H1 (cell line): ENCODE measurements at regions not wholly inside any gene's neighbourhood (a gene's known extent, or its start where the extent isn't known, plus 50 kb on each side); places are given as distances from the start of the nearest gene placed in this dataset.

Experiments
- CTCF ChIA-PET: fragments of 300-600 bp; sonication (Branson Sonifier 250); formaldehyde crosslinking; loops from one replicate; lab custom pipeline; 2021; ENCODE audit not compliant: partially characterized antibody; lab: Charles Lee
- POLR2A ChIA-PET: fragments of 300-600 bp; sonication (Branson Sonifier 250); formaldehyde crosslinking; loops from one replicate; lab custom pipeline; 2021; ENCODE audit warnings: inconsistent platforms; ENCODE audit not compliant: partially characterized antibody; lab: Charles Lee
- DNase-seq, 2 experiments: peaks; one replicate each; pipeline versions ENCODE4 v3.0.0 to v3.0.0-alpha.2; 2010 to 2022; ENCODE audit warnings: low spot score in 2 of 2, low read depth in 1 of 2, mixed read lengths in 1 of 2
- FAIRE-seq: peaks from 2 replicates; lab custom pipeline; 2011; peaks lifted over from hg19 to GRCh38; lab: Jason Lieb, UNC
- H2AFZ ChIP-seq: 2 replicates; pipeline ENCODE4 v1.8.1; 2012; ENCODE audit warnings: low read length, inconsistent platforms
- H2AK5ac ChIP-seq: 2 replicates; pipeline ENCODE4 v1.6.1; 2013; ENCODE audit warnings: low read depth, low read length
- H2BK120ac ChIP-seq: replicated peaks from 2 replicates; pipeline ENCODE3; 2013; ENCODE audit warnings: low read depth, low read length, inconsistent platforms
- H2BK12ac ChIP-seq: 2 replicates; pipeline ENCODE4 v1.6.1; 2013; ENCODE audit warnings: low read depth, low read length
- H2BK15ac ChIP-seq: 2 replicates; pipeline ENCODE4 v1.6.1; 2013; ENCODE audit warnings: low read length
- H2BK20ac ChIP-seq: 2 replicates; pipeline ENCODE4 v1.6.1; 2013; ENCODE audit warnings: low read length
- H2BK5ac ChIP-seq: 2 replicates; pipeline ENCODE4 v1.6.1; 2013; ENCODE audit warnings: low read depth, low read length
- H3K14ac ChIP-seq: 2 replicates; pipeline ENCODE4 v1.6.1; 2013; ENCODE audit warnings: inconsistent platforms; ENCODE audit not compliant: insufficient read length
- H3K18ac ChIP-seq: 2 replicates; pipeline ENCODE4 v1.6.1; 2013; ENCODE audit warnings: low read length; ENCODE audit errors: extremely low read depth
- H3K23ac ChIP-seq: 2 replicates; pipeline ENCODE4 v1.6.1; 2013; ENCODE audit warnings: inconsistent platforms; ENCODE audit not compliant: insufficient read length
- H3K23me2 ChIP-seq: 2 replicates; pipeline ENCODE4 v1.6.1; 2013; ENCODE audit warnings: low read depth, low read length
- H3K27ac ChIP-seq: 2 replicates; pipeline ENCODE4 v1.6.1; 2011; ENCODE audit warnings: low read depth, low read length, inconsistent platforms
- H3K27me3 ChIP-seq, 4 experiments: replicated peaks in 1 of 4; 1 replicate in 1 of 4; 2 replicates in 3 of 4; pipeline versions ENCODE4 v1.6.1 to v1.8.1; 2011 to 2013; ENCODE audit warnings: low read length in 3 of 4, mild to moderate bottlenecking in 3 of 4, inconsistent platforms in 2 of 4, mixed read lengths in 2 of 4, moderate library complexity in 1 of 4; ENCODE audit not compliant: control insufficient read depth in 3 of 4, insufficient read depth in 3 of 4; ENCODE audit errors: extremely low read depth in 1 of 4
- H3K36me3 ChIP-seq, 4 experiments: 2 replicates each; pipeline versions ENCODE4 v1.6.1 to v1.8.1; 2011 to 2013; ENCODE audit warnings: mild to moderate bottlenecking in 4 of 4, low read length in 3 of 4, moderate library complexity in 2 of 4, control low read depth in 1 of 4, inconsistent platforms in 1 of 4; ENCODE audit not compliant: insufficient read depth in 4 of 4, control insufficient read depth in 2 of 4
- H3K4ac ChIP-seq: replicated peaks from 2 replicates; pipeline ENCODE3; 2013; ENCODE audit warnings: low read length, low read depth, mixed read lengths, inconsistent platforms; ENCODE audit not compliant: insufficient read length
- H3K4me1 ChIP-seq, 4 experiments: replicated peaks in 1 of 4; 1 replicate in 1 of 4; 2 replicates in 3 of 4; pipeline versions ENCODE4 v1.6.1 to v1.8.1; 2011 to 2013; ENCODE audit warnings: low read length in 3 of 4, inconsistent platforms in 2 of 4, mixed read lengths in 1 of 4; ENCODE audit not compliant: insufficient read depth in 4 of 4, control insufficient read depth in 3 of 4
- H3K4me2 ChIP-seq, 2 experiments: 2 replicates each; pipeline versions ENCODE4 v1.6.1 to v1.8.1; 2011 to 2013; ENCODE audit warnings: low read depth in 2 of 2, low read length in 2 of 2, control low read depth in 1 of 2, inconsistent platforms in 1 of 2, mild to moderate bottlenecking in 1 of 2; ENCODE audit not compliant: insufficient read depth in 1 of 2
- H3K4me3 ChIP-seq, 4 experiments: fragments of 200-600, 300-600 bp in 1 of 4; sonication (generic), shearing (Covaris generic), sonication (Bioruptor Twin) in 1 of 4; 2 replicates each; pipeline versions ENCODE4 v1.5.1 to v1.8.1; 2011 to 2016; ENCODE audit warnings: low read length in 4 of 4, low read depth in 3 of 4, control low read depth in 2 of 4, inconsistent platforms in 2 of 4, mild to moderate bottlenecking in 2 of 4, mixed read lengths in 1 of 4, moderate library complexity in 1 of 4; ENCODE audit not compliant: insufficient read depth in 2 of 4; ENCODE audit errors: extremely low read depth in 1 of 4
- H3K56ac ChIP-seq: replicated peaks from 2 replicates; pipeline ENCODE3; 2013; ENCODE audit warnings: low read depth, mild to moderate bottlenecking, mixed read lengths, low read length, inconsistent platforms; ENCODE audit not compliant: insufficient read length
- H3K79me1 ChIP-seq: 2 replicates; pipeline ENCODE4 v1.6.1; 2013; ENCODE audit warnings: low read depth, low read length, control low read depth
- H3K79me2 ChIP-seq, 2 experiments: 2 replicates each; pipeline versions ENCODE4 v1.6.1 to v1.8.1; 2012 to 2013; ENCODE audit warnings: low read length in 2 of 2, mild to moderate bottlenecking in 2 of 2, inconsistent platforms in 1 of 2; ENCODE audit not compliant: insufficient read depth in 2 of 2, control insufficient read depth in 1 of 2
- H3K9ac ChIP-seq, 4 experiments: replicated peaks in 1 of 4; 1 replicate in 1 of 4; 2 replicates in 3 of 4; pipeline versions ENCODE4 v1.6.1 to v1.8.1; 2011 to 2013; ENCODE audit warnings: low read depth in 3 of 4, low read length in 3 of 4, control low read depth in 2 of 4, mild to moderate bottlenecking in 2 of 4, moderate library complexity in 2 of 4, inconsistent platforms in 1 of 4; ENCODE audit errors: extremely low read depth in 1 of 4
- H3K9me3 ChIP-seq, 2 experiments: 2 replicates each; pipeline versions ENCODE4 v1.6.1 to v1.8.1; 2012 to 2013; ENCODE audit warnings: mild to moderate bottlenecking in 2 of 2, moderate library complexity in 2 of 2, control low read depth in 1 of 2, inconsistent platforms in 1 of 2, low read depth in 1 of 2, low read length in 1 of 2, mixed read lengths in 1 of 2; ENCODE audit not compliant: insufficient read depth in 2 of 2
- H4K20me1 ChIP-seq, 2 experiments: replicated peaks in 1 of 2; 2 replicates each; pipeline versions ENCODE3 to v1.8.1; 2011 to 2013; ENCODE audit warnings: inconsistent platforms in 2 of 2, low read length in 2 of 2, mild to moderate bottlenecking in 1 of 2; ENCODE audit not compliant: insufficient read depth in 2 of 2, control insufficient read depth in 1 of 2
- H4K5ac ChIP-seq: 2 replicates; pipeline ENCODE4 v1.6.1; 2013; ENCODE audit warnings: low read length, low read depth, mixed read lengths, inconsistent platforms; ENCODE audit not compliant: insufficient read length
- H4K8ac ChIP-seq: 2 replicates; pipeline ENCODE4 v1.8.0; 2013; ENCODE audit warnings: mild to moderate bottlenecking, moderate library complexity, low read length, inconsistent platforms; ENCODE audit not compliant: insufficient read depth; ENCODE audit errors: extremely low read depth
- H4K91ac ChIP-seq: replicated peaks from 2 replicates; pipeline ENCODE3; 2013; ENCODE audit warnings: low read length, mixed read lengths, inconsistent platforms; ENCODE audit not compliant: insufficient read length
- CBX5 ChIP-seq: fragments of 300-800, 300-1000 bp; sonication (generic); IDR thresholded peaks from 2 replicates; pipeline ENCODE4 v1.7.1; 2016; ENCODE audit warnings: antibody characterized with exemption, low read length, low read depth
- CEBPB ChIP-seq: IDR thresholded peaks from 2 replicates; pipeline ENCODE4 v1.6.1; 2012; ENCODE audit warnings: low read depth, low read length
- RNF2 ChIP-seq: fragments of 200-900, 300-1000 bp; sonication (generic); IDR thresholded peaks from 2 replicates; pipeline ENCODE4 v1.7.1; 2016; ENCODE audit warnings: borderline replicate concordance, low read depth, mild to moderate bottlenecking, antibody characterized with exemption, low read length; ENCODE audit not compliant: poor library complexity, severe bottlenecking; ENCODE audit errors: missing control alignments
- SIRT6 ChIP-seq: IDR thresholded peaks from one replicate; pipeline ENCODE4 v1.7.1; 2012; ENCODE audit warnings: low read length, inconsistent platforms
- SP1 ChIP-seq: IDR thresholded peaks from 2 replicates; pipeline ENCODE4 v1.6.1; 2011; ENCODE audit warnings: low read depth, low read length
- SP2 ChIP-seq: IDR thresholded peaks from 2 replicates; pipeline ENCODE4 v1.6.1; 2012; ENCODE audit warnings: mild to moderate bottlenecking, low read length, inconsistent platforms
- SUZ12 ChIP-seq: fragments of 200-600 bp; sonication (generic); IDR thresholded peaks from 2 replicates; pipeline ENCODE4 v1.6.1; 2012; ENCODE audit warnings: mild to moderate bottlenecking, inconsistent platforms, low read length, moderate library complexity, mixed read lengths
- WGBS, 2 experiments: shearing (Covaris generic) in 1 of 2; methylation state at CpG; one replicate each; pipeline versions ENCODE4 v1.1.6 to v1.1.7; 2013 to 2015; ENCODE audit warnings: low lambda C conversion rate in 2 of 2, mixed read lengths in 2 of 2, inconsistent platforms in 1 of 2, low coverage in 1 of 2, missing lambda C conversion rate in 1 of 2; ENCODE audit not compliant: insufficient replicate concordance in 2 of 2, insufficient coverage in 1 of 2, insufficient read length in 1 of 2; ENCODE audit errors: extremely low coverage in 1 of 2, missing lambda C conversion rate in 1 of 2; 5-methylcytosine and 5-hydroxymethylcytosine counted together

GRCh38 chr6:14756340-14756739 lies 489.5 kb upstream of the JARID2 start:
- Histone ChIP-seq H3K4me3 (no peak overlapping the region), H3K18ac (0 out of 2 replicates have a peak overlapping the region, but pooled peaks have one; percentile 1), H3K36me3 (no peaks in the 10 kb centered on the region), H3K4me2 (no peak overlapping the region), H2AFZ (no peak overlapping the region), H4K20me1 (no peaks in the 10 kb centered on the region), H3K4me1 (peaks cover 0 to 2% (median 1%) of the 10 kb centered on the region in 4 experiments; a peak in 2 of 7 replicates), H4K8ac (no peak overlapping the region), H3K27me3 (no peaks in the 10 kb centered on the region), H3K9ac (no peak overlapping the region), H2AK5ac (no peak overlapping the region), H2BK15ac (no peak overlapping the region), H4K91ac (no peak overlapping the region), H3K9me3 (no peaks in the 10 kb centered on the region), H3K23ac (no peak overlapping the region), H2BK12ac (no peak overlapping the region), H4K5ac (no peak overlapping the region), H3K79me2 (no peaks in the 10 kb centered on the region), H3K14ac (no peak overlapping the region), H3K79me1 (no peaks in the 10 kb centered on the region; the same call in 1 of the 2 replicates), H3K23me2 (no peaks in the 10 kb centered on the region), H2BK5ac (no peak overlapping the region), H2BK120ac (no peak overlapping the region), H3K27ac (no peak overlapping the region), H2BK20ac (no peak overlapping the region), H3K56ac (no peak overlapping the region), H3K4ac (no peak overlapping the region)
- no peak for DNase-seq
- 92% methylated on average over 3 of the region's 3 CpGs; no CpG with 5 or more reads in 1 of the 2 experiments for WGBS, 2 experiments
- no peak for FAIRE-seq
- TF ChIP-seq SIRT6, result no peak
- no peak for TF ChIP-seq SUZ12
- no peak for TF ChIP-seq SP2
- no peak for TF ChIP-seq CBX5
- no peak for TF ChIP-seq SP1
- TF ChIP-seq CEBPB, result no peak
- no peak for TF ChIP-seq RNF2
- ChIA-PET POLR2A (interaction anchor here (1.6 kb wide), 1 partner anchor 28 kb away, joined by 6 read pairs; no protein-coding TSS in a partner anchor), CTCF (interaction anchor here (0.6 to 0.9 kb wide), 2 partner anchors 115 to 535 kb away, joined by 3 read pairs; no protein-coding TSS in a partner anchor)
